Effector memory CD8-positive, alpha-beta T cell (primary cell): ENCODE measurements at regions not wholly inside any gene's neighbourhood (a gene's known extent, or its start where the extent isn't known, plus 50 kb on each side); places are given as distances from the start of the nearest gene placed in this dataset.

Experiments
- ATAC-seq: fragments of 150-1000 bp; cut with Tn5 transposase; replicated peaks from 2 replicates; pipeline ENCODE4 v1.10.0; 2021; ENCODE audit warnings: mild to moderate bottlenecking, moderate library complexity
- DNase-seq, 3 experiments: peaks; one replicate each; pipeline ENCODE4 v3.0.0; 2021
- H3K27ac Mint-ChIP-seq, 2 donors: one replicate each; pipeline ENCODE4 v1.8.0; 2022; ENCODE audit warnings: mild to moderate bottlenecking in 2 of 2, mixed read lengths in 2 of 2, moderate library complexity in 2 of 2
- H3K27me3 Mint-ChIP-seq, 2 donors: one replicate each; pipeline ENCODE4 v1.8.0; 2022; ENCODE audit warnings: mixed read lengths in 2 of 2
- H3K36me3 Mint-ChIP-seq: one replicate; pipeline ENCODE4 v1.8.0; 2022; ENCODE audit warnings: mild to moderate bottlenecking, moderate library complexity, mixed read lengths; ENCODE audit not compliant: insufficient read depth
- H3K4me1 Mint-ChIP-seq, 2 donors: one replicate each; pipeline ENCODE4 v1.8.0; 2022; ENCODE audit warnings: low read depth in 2 of 2, mixed read lengths in 2 of 2
- H3K4me3 Mint-ChIP-seq, 2 donors: one replicate each; pipeline ENCODE4 v1.8.0; 2022; ENCODE audit warnings: mild to moderate bottlenecking in 2 of 2, mixed read lengths in 2 of 2, moderate library complexity in 2 of 2
- H3K9me3 Mint-ChIP-seq, 2 donors: one replicate each; pipeline ENCODE4 v1.8.0; 2022; ENCODE audit warnings: mixed read lengths in 2 of 2

GRCh38 chr17:53687324-53687723 lies 135.4 kb upstream of the KIF2B start:
- H3K27me3 Mint-ChIP-seq, result no peaks in the 10 kb centered on the region
- ATAC-seq, result no peak
- no peaks in the 10 kb centered on the region for H3K4me1 Mint-ChIP-seq
- no peaks in the 10 kb centered on the region for H3K36me3 Mint-ChIP-seq
- peaks cover 8 to 9% of the 10 kb centered on the region in 2 donors for H3K9me3 Mint-ChIP-seq
- no peak overlapping the region for H3K4me3 Mint-ChIP-seq
- no peak overlapping the region for H3K27ac Mint-ChIP-seq
- no peak for DNase-seq

- H3K4me1 Mint-ChIP-seq, result no peaks in the 10 kb centered on the region
- H3K36me3 Mint-ChIP-seq, result no peaks in the 10 kb centered on the region
- H3K4me3 Mint-ChIP-seq, result no peak overlapping the region
- ATAC-seq (no peak), DNase-seq (no peak)
- H3K27me3 Mint-ChIP-seq, result no peaks in the 10 kb centered on the region
- H3K9me3 Mint-ChIP-seq, result peaks cover 8 to 14% of the 10 kb centered on the region in 2 donors
- H3K27ac Mint-ChIP-seq, result no peak overlapping the region
Measured at GRCh38 chr17:53680745-53681144, 142.0 kb upstream of the KIF2B start.

- ATAC-seq (no peak), DNase-seq (no peak)
- peaks cover 15 to 25% of the 10 kb centered on the region in 2 donors for H3K9me3 Mint-ChIP-seq
- H3K4me1 Mint-ChIP-seq, result no peaks in the 10 kb centered on the region
- H3K27me3 Mint-ChIP-seq, result no peaks in the 10 kb centered on the region
- no peak overlapping the region for H3K4me3 Mint-ChIP-seq
- no peaks in the 10 kb centered on the region for H3K36me3 Mint-ChIP-seq
- no peak overlapping the region for H3K27ac Mint-ChIP-seq
Measured at GRCh38 chr17:53668854-53669253, 153.9 kb upstream of the KIF2B start.

- Mint-ChIP-seq H3K27me3 (no peaks in the 10 kb centered on the region), H3K27ac (no peak overlapping the region)
Measured at GRCh38 chr17:53662608-53663007, 160.1 kb upstream of the KIF2B start.

GRCh38 chr17:53659181-53659580 lies 163.5 kb upstream of the KIF2B start:
- Mint-ChIP-seq H3K4me1 (no peaks in the 10 kb centered on the region), H3K9me3 (peaks cover 0 to 5% of the 10 kb centered on the region in 2 donors), H3K27me3 (no peaks in the 10 kb centered on the region), H3K36me3 (no peaks in the 10 kb centered on the region), H3K4me3 (no peak overlapping the region), H3K27ac (no peak overlapping the region)
- DNase-seq (no peak), ATAC-seq (no peak)

More at GRCh38 chr17:53662608-53663007, 160.1 kb upstream of the KIF2B start:
- ATAC-seq (no peak), DNase-seq (no peak)
- Mint-ChIP-seq H3K36me3 (no peaks in the 10 kb centered on the region), H3K4me3 (no peak overlapping the region), H3K9me3 (peaks cover 8 to 13% of the 10 kb centered on the region in 2 donors), H3K4me1 (no peaks in the 10 kb centered on the region)

- ATAC-seq, result no peak
- Mint-ChIP-seq H3K36me3 (no peaks in the 10 kb centered on the region), H3K27me3 (no peaks in the 10 kb centered on the region), H3K4me1 (no peaks in the 10 kb centered on the region), H3K4me3 (no peak overlapping the region), H3K9me3 (no peaks in the 10 kb centered on the region), H3K27ac (no peak overlapping the region)
- DNase-seq, result no peak
Measured at GRCh38 chr17:53655591-53655990, 167.1 kb upstream of the KIF2B start.

- no peak for ATAC-seq
- Mint-ChIP-seq H3K27ac (no peak overlapping the region), H3K4me1 (no peaks in the 10 kb centered on the region), H3K27me3 (no peaks in the 10 kb centered on the region), H3K4me3 (no peak overlapping the region), H3K9me3 (peaks cover 2 to 7% of the 10 kb centered on the region in 2 donors), H3K36me3 (no peaks in the 10 kb centered on the region)
- no peak for DNase-seq
Measured at GRCh38 chr17:53649201-53649600, 173.5 kb upstream of the KIF2B start.

- no peaks in the 10 kb centered on the region for H3K4me1 Mint-ChIP-seq
- no peaks in the 10 kb centered on the region for H3K36me3 Mint-ChIP-seq
- no peak for ATAC-seq
- no peak overlapping the region for H3K27ac Mint-ChIP-seq
- no peak overlapping the region for H3K4me3 Mint-ChIP-seq
- DNase-seq, result no peak
- H3K9me3 Mint-ChIP-seq, result peaks cover 2 to 17% of the 10 kb centered on the region in 2 donors
- no peaks in the 10 kb centered on the region for H3K27me3 Mint-ChIP-seq
Measured at GRCh38 chr17:53646835-53647234, 175.9 kb upstream of the KIF2B start.

- Mint-ChIP-seq H3K27ac (no peak overlapping the region), H3K4me1 (no peaks in the 10 kb centered on the region), H3K9me3 (peaks cover 5 to 10% of the 10 kb centered on the region in 2 donors), H3K27me3 (no peaks in the 10 kb centered on the region), H3K4me3 (no peak overlapping the region), H3K36me3 (no peaks in the 10 kb centered on the region)
- ATAC-seq (no peak), DNase-seq (no peak)
Measured at GRCh38 chr17:53640808-53641207, 181.9 kb upstream of the KIF2B start.

GRCh38 chr17:53635444-53635843 lies 187.3 kb upstream of the KIF2B start:
- H3K4me3 Mint-ChIP-seq, result no peak overlapping the region
- H3K4me1 Mint-ChIP-seq, result no peaks in the 10 kb centered on the region
- H3K27me3 Mint-ChIP-seq, result no peaks in the 10 kb centered on the region
- DNase-seq (no peak), ATAC-seq (no peak)
- no peaks in the 10 kb centered on the region for H3K36me3 Mint-ChIP-seq
- peaks cover 8 to 11% of the 10 kb centered on the region in 2 donors for H3K9me3 Mint-ChIP-seq
- no peak overlapping the region for H3K27ac Mint-ChIP-seq

- DNase-seq (no peak), ATAC-seq (no peak)
- H3K36me3 Mint-ChIP-seq, result no peaks in the 10 kb centered on the region
- no peak overlapping the region for H3K4me3 Mint-ChIP-seq
- no peaks in the 10 kb centered on the region for H3K27me3 Mint-ChIP-seq
- no peak overlapping the region for H3K27ac Mint-ChIP-seq
- H3K9me3 Mint-ChIP-seq, result peaks cover 8 to 13% of the 10 kb centered on the region in 2 donors
- no peaks in the 10 kb centered on the region for H3K4me1 Mint-ChIP-seq
Measured at GRCh38 chr17:53633856-53634255, 188.9 kb upstream of the KIF2B start.

GRCh38 chr17:53631486-53631885 lies 191.2 kb upstream of the KIF2B start:
- no peaks in the 10 kb centered on the region for H3K4me1 Mint-ChIP-seq
- H3K4me3 Mint-ChIP-seq, result no peak overlapping the region
- no peaks in the 10 kb centered on the region for H3K36me3 Mint-ChIP-seq
- ATAC-seq (no peak), DNase-seq (no peak)
- peaks cover 5 to 18% of the 10 kb centered on the region in 2 donors for H3K9me3 Mint-ChIP-seq
- no peak overlapping the region for H3K27ac Mint-ChIP-seq
- no peaks in the 10 kb centered on the region for H3K27me3 Mint-ChIP-seq

GRCh38 chr17:53630638-53631037 lies 192.1 kb upstream of the KIF2B start:
- no peak for ATAC-seq

GRCh38 chr17:53630115-53630514 lies 192.6 kb upstream of the KIF2B start:
- no peaks in the 10 kb centered on the region for H3K36me3 Mint-ChIP-seq
- no peak overlapping the region for H3K4me3 Mint-ChIP-seq
- DNase-seq, result no peak
- no peak for ATAC-seq
- H3K4me1 Mint-ChIP-seq, result no peaks in the 10 kb centered on the region
- H3K27ac Mint-ChIP-seq, result no peak overlapping the region
- peaks cover 3 to 18% of the 10 kb centered on the region in 2 donors for H3K9me3 Mint-ChIP-seq
- no peaks in the 10 kb centered on the region for H3K27me3 Mint-ChIP-seq

More at GRCh38 chr17:53630638-53631037, 192.1 kb upstream of the KIF2B start:
- H3K4me3 Mint-ChIP-seq, result no peak overlapping the region
- peaks cover 3 to 18% of the 10 kb centered on the region in 2 donors for H3K9me3 Mint-ChIP-seq
- no peaks in the 10 kb centered on the region for H3K4me1 Mint-ChIP-seq
- H3K27ac Mint-ChIP-seq, result no peak overlapping the region
- no peak for DNase-seq
- no peaks in the 10 kb centered on the region for H3K36me3 Mint-ChIP-seq
- no peaks in the 10 kb centered on the region for H3K27me3 Mint-ChIP-seq

GRCh38 chr17:53629188-53629587 lies 193.5 kb upstream of the KIF2B start:
- Mint-ChIP-seq H3K36me3 (no peaks in the 10 kb centered on the region), H3K9me3 (peaks cover 5 to 18% of the 10 kb centered on the region in 2 donors), H3K27ac (no peak overlapping the region), H3K27me3 (no peaks in the 10 kb centered on the region), H3K4me3 (no peak overlapping the region), H3K4me1 (no peaks in the 10 kb centered on the region)
- ATAC-seq (no peak), DNase-seq (no peak)
